H1 (cell line): ENCODE measurements at regions not wholly inside any gene's neighbourhood (a gene's known extent, or its start where the extent isn't known, plus 50 kb on each side); places are given as distances from the start of the nearest gene placed in this dataset.
"Not testable (repeated sequence)": the region's sequence is repeated elsewhere in the genome, so short reads cannot be mapped to it uniquely, and the experiment has no call there.

Experiments used
- CEBPB ChIP-seq: IDR thresholded peaks from 2 replicates; pipeline ENCODE4 v1.6.1; 2012; ENCODE audit warnings: low read depth, low read length
- POLR2A ChIP-seq, 2 experiments: IDR thresholded peaks; 1 replicate in 1 of 2; 2 replicates in 1 of 2; pipeline ENCODE4 v1.6.1; 2011; ENCODE audit warnings: low read depth in 2 of 2, low read length in 2 of 2, mild to moderate bottlenecking in 2 of 2; ENCODE audit errors: control extremely low read depth in 1 of 2
- SP1 ChIP-seq: IDR thresholded peaks from 2 replicates; pipeline ENCODE4 v1.6.1; 2011; ENCODE audit warnings: low read depth, low read length
- SRF ChIP-seq: IDR thresholded peaks from 2 replicates; pipeline ENCODE4 v1.6.1; 2011; ENCODE audit warnings: mild to moderate bottlenecking, low read depth, low read length, moderate library complexity
- TF ChIP-seq, protein P1 (sequence below), 3 experiments: IDR thresholded peaks; 1 replicate in 2 of 3; 2 replicates in 1 of 3; pipeline versions ENCODE4 v1.5.1 to v1.6.1; 2011; ENCODE audit warnings: low read length in 3 of 3, mild to moderate bottlenecking in 3 of 3, inconsistent platforms in 2 of 3, low read depth in 1 of 3, moderate library complexity in 1 of 3; ENCODE audit not compliant: insufficient read depth in 1 of 3; ENCODE audit errors: control extremely low read depth in 1 of 3

DNA sequence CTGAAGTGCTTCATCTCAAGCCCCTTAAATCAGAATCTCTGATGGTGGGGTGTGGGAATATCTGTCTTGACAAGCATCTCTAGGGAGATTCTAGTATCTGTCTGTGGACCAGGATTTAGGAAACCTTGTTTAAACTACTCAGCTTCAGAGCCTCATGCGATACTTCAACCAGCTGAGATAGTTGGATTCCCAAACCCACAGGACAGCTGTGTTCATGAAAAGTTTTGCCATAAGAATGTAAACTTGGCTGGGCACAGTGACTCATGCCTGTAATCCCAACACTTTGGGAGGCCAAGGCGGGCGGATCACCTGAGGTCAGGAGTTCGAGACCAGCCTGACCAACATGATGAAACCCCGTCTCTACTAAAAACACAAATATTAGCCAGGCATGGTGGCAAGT, 395.1 kb downstream of the BCOR start:
- TF ChIP-seq CEBPB; SRF; SP1; POLR2A (IDR thresholded peaks at IDR 0.05; ENCODE audit: control extremely low read depth in 1 of 2, low read depth in 2 of 2, low read length in 2 of 2): not testable (repeated sequence)
- TF ChIP-seq, protein P1, sequence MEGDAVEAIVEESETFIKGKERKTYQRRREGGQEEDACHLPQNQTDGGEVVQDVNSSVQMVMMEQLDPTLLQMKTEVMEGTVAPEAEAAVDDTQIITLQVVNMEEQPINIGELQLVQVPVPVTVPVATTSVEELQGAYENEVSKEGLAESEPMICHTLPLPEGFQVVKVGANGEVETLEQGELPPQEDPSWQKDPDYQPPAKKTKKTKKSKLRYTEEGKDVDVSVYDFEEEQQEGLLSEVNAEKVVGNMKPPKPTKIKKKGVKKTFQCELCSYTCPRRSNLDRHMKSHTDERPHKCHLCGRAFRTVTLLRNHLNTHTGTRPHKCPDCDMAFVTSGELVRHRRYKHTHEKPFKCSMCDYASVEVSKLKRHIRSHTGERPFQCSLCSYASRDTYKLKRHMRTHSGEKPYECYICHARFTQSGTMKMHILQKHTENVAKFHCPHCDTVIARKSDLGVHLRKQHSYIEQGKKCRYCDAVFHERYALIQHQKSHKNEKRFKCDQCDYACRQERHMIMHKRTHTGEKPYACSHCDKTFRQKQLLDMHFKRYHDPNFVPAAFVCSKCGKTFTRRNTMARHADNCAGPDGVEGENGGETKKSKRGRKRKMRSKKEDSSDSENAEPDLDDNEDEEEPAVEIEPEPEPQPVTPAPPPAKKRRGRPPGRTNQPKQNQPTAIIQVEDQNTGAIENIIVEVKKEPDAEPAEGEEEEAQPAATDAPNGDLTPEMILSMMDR (IDR thresholded peaks at IDR 0.05; ENCODE audit: control extremely low read depth in 1 of 3, insufficient read depth in 1 of 3, low read depth in 1 of 3, low read length in 3 of 3) = not testable (repeated sequence)
